H9 (cell line): ENCODE measurements at regions not wholly inside any gene's neighbourhood (a gene's known extent, or its start where the extent isn't known, plus 50 kb on each side); places are given as distances from the start of the nearest gene placed in this dataset.

ENCODE experiments used
- DNase-seq: peaks from one replicate; pipeline ENCODE4 v3.0.0-alpha.2; 2017
- H2AFZ ChIP-seq: one replicate; pipeline ENCODE4 v1.6.1; 2013; ENCODE audit warnings: mild to moderate bottlenecking, low read length, control low read depth, moderate library complexity
- H2AK5ac ChIP-seq: 2 replicates; pipeline ENCODE4 v1.6.1; 2013; ENCODE audit warnings: low read length, control low read depth, mixed read lengths; ENCODE audit not compliant: insufficient read length
- H2BK120ac ChIP-seq: one replicate; pipeline ENCODE4 v1.6.1; 2013; ENCODE audit warnings: low read depth, mild to moderate bottlenecking, low read length, control low read depth, inconsistent platforms; ENCODE audit not compliant: poor library complexity, severe bottlenecking
- H2BK12ac ChIP-seq: 2 replicates; pipeline ENCODE4 v1.6.1; 2013; ENCODE audit warnings: low read length, control low read depth, mixed read lengths, low read depth; ENCODE audit not compliant: insufficient read length
- H2BK15ac ChIP-seq: 2 replicates; pipeline ENCODE4 v1.6.1; 2013; ENCODE audit warnings: low read depth, low read length, control low read depth
- H2BK20ac ChIP-seq: one replicate; pipeline ENCODE4 v1.6.1; 2013; ENCODE audit warnings: low read depth, mild to moderate bottlenecking, low read length, control low read depth, inconsistent platforms; ENCODE audit not compliant: poor library complexity, severe bottlenecking
- H2BK5ac ChIP-seq: 2 replicates; pipeline ENCODE4 v1.6.1; 2013; ENCODE audit warnings: low read length, control low read depth, mixed read lengths; ENCODE audit not compliant: insufficient read length
- H3K14ac ChIP-seq: 2 replicates; pipeline ENCODE4 v1.6.1; 2013; ENCODE audit warnings: low read length, control low read depth; ENCODE audit not compliant: insufficient read depth
- H3K18ac ChIP-seq: 2 replicates; pipeline ENCODE4 v1.6.1; 2013; ENCODE audit warnings: low read depth, mild to moderate bottlenecking, mixed read lengths, low read length, control low read depth; ENCODE audit not compliant: insufficient read length
- H3K23ac ChIP-seq: 2 replicates; pipeline ENCODE4 v1.6.1; 2013; ENCODE audit warnings: low read length, control low read depth, mixed read lengths, low read depth; ENCODE audit not compliant: insufficient read length
- H3K23me2 ChIP-seq: 2 replicates; pipeline ENCODE4 v1.6.1; 2013; ENCODE audit warnings: low read depth, mild to moderate bottlenecking, mixed read lengths, low read length, control low read depth; ENCODE audit not compliant: insufficient read length, poor library complexity, severe bottlenecking
- H3K27ac ChIP-seq: 2 replicates; pipeline ENCODE4 v1.5.1; 2013; ENCODE audit warnings: low read length, control low read depth, mixed read lengths, low read depth; ENCODE audit not compliant: insufficient read length
- H3K27me3 ChIP-seq: 2 replicates; pipeline ENCODE4 v1.6.1; 2013; ENCODE audit warnings: low read length, control low read depth, inconsistent platforms; ENCODE audit not compliant: insufficient read depth
- H3K4ac ChIP-seq: 2 replicates; pipeline ENCODE4 v1.6.1; 2013; ENCODE audit warnings: low read depth, mild to moderate bottlenecking, control low read depth, inconsistent platforms, low read length, moderate library complexity
- H3K4me1 ChIP-seq: 2 replicates; pipeline ENCODE4 v1.6.1; 2013; ENCODE audit warnings: low read length, control low read depth, inconsistent platforms; ENCODE audit not compliant: insufficient read depth
- H3K4me2 ChIP-seq: 2 replicates; pipeline ENCODE4 v1.6.1; 2013; ENCODE audit warnings: low read length, control low read depth, mixed read lengths; ENCODE audit not compliant: insufficient read length, insufficient read depth
- H3K56ac ChIP-seq: 2 replicates; pipeline ENCODE4 v1.6.1; 2013; ENCODE audit warnings: low read depth, mild to moderate bottlenecking, mixed read lengths, low read length, control low read depth; ENCODE audit not compliant: insufficient read length
- H3K79me1 ChIP-seq: 2 replicates; pipeline ENCODE4 v1.6.1; 2013; ENCODE audit warnings: low read depth, mild to moderate bottlenecking, moderate library complexity, low read length, control low read depth, inconsistent platforms; ENCODE audit not compliant: insufficient read depth, poor library complexity, severe bottlenecking
- H3K79me2 ChIP-seq: 2 replicates; pipeline ENCODE4 v1.6.1; 2013; ENCODE audit warnings: low read length, control low read depth, inconsistent platforms; ENCODE audit not compliant: insufficient read depth
- H3K9ac ChIP-seq: 2 replicates; pipeline ENCODE4 v1.6.1; 2013; ENCODE audit warnings: low read length, control low read depth, mixed read lengths; ENCODE audit not compliant: insufficient read length; ENCODE audit errors: extremely low read depth
- H3K9me3 ChIP-seq: one replicate; pipeline ENCODE4 v1.6.1; 2013; ENCODE audit warnings: low read depth, low read length, inconsistent platforms; ENCODE audit not compliant: control insufficient read depth
- H3T11ph ChIP-seq: one replicate; pipeline ENCODE4 v1.6.1; 2013; ENCODE audit warnings: mild to moderate bottlenecking, low read length, control low read depth, inconsistent platforms
- H4K20me1 ChIP-seq: one replicate; pipeline ENCODE4 v1.6.1; 2013; ENCODE audit not compliant: control insufficient read depth, insufficient read length, insufficient read depth
- H4K5ac ChIP-seq: 2 replicates; pipeline ENCODE4 v1.6.1; 2013; ENCODE audit warnings: low read depth, mild to moderate bottlenecking, mixed read lengths, low read length, control low read depth; ENCODE audit not compliant: insufficient read length
- H4K8ac ChIP-seq: replicated peaks from 2 replicates; pipeline ENCODE4 v1.6.1; 2013; ENCODE audit warnings: low read length, control low read depth, mixed read lengths, low read depth; ENCODE audit not compliant: insufficient read length
- H4K91ac ChIP-seq: 2 replicates; pipeline ENCODE4 v1.6.1; 2013; ENCODE audit warnings: low read depth, mild to moderate bottlenecking, moderate library complexity, mixed read lengths, low read length, control low read depth; ENCODE audit not compliant: insufficient read length
- H3K27ac Mint-ChIP-seq, 3 experiments: 2 replicates in 2 of 3; 3 replicates in 1 of 3; pipeline ENCODE4 v1.8.0; 2020 to 2021; ENCODE audit warnings: mixed read lengths in 3 of 3, mild to moderate bottlenecking in 1 of 3, moderate library complexity in 1 of 3
- H3K27me3 Mint-ChIP-seq: 2 replicates; pipeline ENCODE4 v1.8.0; 2021; ENCODE audit warnings: low read depth, mild to moderate bottlenecking, moderate library complexity, mixed read lengths
- H3K36me3 Mint-ChIP-seq, 3 experiments: 2 replicates in 2 of 3; 3 replicates in 1 of 3; pipeline ENCODE4 v1.8.0; 2020 to 2021; ENCODE audit warnings: low read depth in 3 of 3, mixed read lengths in 3 of 3; ENCODE audit not compliant: insufficient read depth in 1 of 3
- H3K4me1 Mint-ChIP-seq, 2 experiments: 2 replicates each; pipeline ENCODE4 v1.8.0; 2020; ENCODE audit warnings: mixed read lengths in 2 of 2
- H3K4me3 Mint-ChIP-seq, 2 experiments: 2 replicates in 1 of 2; 3 replicates in 1 of 2; pipeline ENCODE4 v1.8.0; 2020 to 2021; ENCODE audit warnings: mild to moderate bottlenecking in 2 of 2, mixed read lengths in 2 of 2, moderate library complexity in 1 of 2
- H3K9me3 Mint-ChIP-seq, 2 experiments: 2 replicates in 1 of 2; 3 replicates in 1 of 2; pipeline ENCODE4 v1.8.0; 2020; ENCODE audit warnings: mild to moderate bottlenecking in 2 of 2, mixed read lengths in 2 of 2, moderate library complexity in 1 of 2
- WGBS: extraction: QIAGEN DNeasy Blood & Tissue Kit; methylation state at CpG from one replicate; pipeline ENCODE4 v1.1.7; 2013; ENCODE audit warnings: missing lambda C conversion rate, low lambda C conversion rate, mixed read lengths; ENCODE audit not compliant: insufficient read length; ENCODE audit errors: extremely low coverage; 5-methylcytosine and 5-hydroxymethylcytosine counted together
- TF ChIP-seq, protein P1 (sequence below): fragments of 200-600 bp; sonication (generic); conservative IDR thresholded peaks from 3 replicates; pipeline ENCODE4 v1.8.0; 2021; ENCODE audit warnings: antibody characterized with exemption, mild to moderate bottlenecking

DNA sequence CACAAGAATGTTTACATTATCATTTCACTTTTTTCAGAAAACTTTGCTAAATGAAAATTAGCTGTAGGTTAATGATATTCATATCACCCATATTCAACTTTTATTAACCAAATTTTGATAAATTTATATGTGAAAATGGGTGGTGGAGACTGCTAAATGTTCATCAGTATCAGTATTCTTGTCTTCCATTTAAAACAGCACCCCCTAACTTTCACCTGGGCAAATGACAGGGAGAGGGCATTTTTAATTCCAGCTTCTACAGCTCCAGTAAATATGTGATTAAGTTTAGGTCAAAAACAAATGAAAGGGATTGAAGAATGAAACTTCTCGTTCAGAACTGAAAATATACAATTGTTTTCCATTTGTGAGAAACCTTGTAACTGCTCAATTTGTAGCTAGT, 722.2 kb downstream of the KCNT2 start:
- no peaks in the 10 kb centered on the region for H3K4me1 ChIP-seq
- H3K23ac ChIP-seq, result no peak overlapping the region
- no peak overlapping the region for H3K56ac ChIP-seq
- Mint-ChIP-seq H3K36me3 (peaks cover 0 to 10% (median 2%) of the 10 kb centered on the region in 3 experiments; a peak in 3 of 7 replicates), H3K4me3 (no peak overlapping the region), H3K9me3 (peaks cover 4 to 7% of the 10 kb centered on the region in 2 experiments; a peak in 4 of 5 replicates), H3K27me3 (no peaks in the 10 kb centered on the region), H3K27ac (no peak overlapping the region), H3K4me1 (peaks cover 6% of the 10 kb centered on the region in 2 experiments)
- H2AK5ac ChIP-seq, result no peak overlapping the region
- H3K4ac ChIP-seq, result no peak overlapping the region
- H3K27me3 ChIP-seq, result no peaks in the 10 kb centered on the region
- H2BK15ac ChIP-seq, result no peak overlapping the region
- H3K79me1 ChIP-seq, result no peaks in the 10 kb centered on the region
- no peak overlapping the region for H3K4me2 ChIP-seq
- no peak overlapping the region for H2BK12ac ChIP-seq
- H4K20me1 ChIP-seq, result no peaks in the 10 kb centered on the region
- no peaks in the 10 kb centered on the region for H3K9me3 ChIP-seq
- H3K9ac ChIP-seq, result no peak overlapping the region
- H2AFZ ChIP-seq, result no peak overlapping the region
- H3K23me2 ChIP-seq, result no peaks in the 10 kb centered on the region
- no peak overlapping the region for H4K8ac ChIP-seq
- WGBS, result no CpG with 5 or more reads among the region's 1 CpG
- no peak overlapping the region for H3K27ac ChIP-seq
- no peak overlapping the region for H3T11ph ChIP-seq
- DNase-seq, result no peak
- no peak overlapping the region for H2BK5ac ChIP-seq
- H3K18ac ChIP-seq, result no peak overlapping the region
- no peak overlapping the region for H2BK20ac ChIP-seq
- no peaks in the 10 kb centered on the region for H3K79me2 ChIP-seq
- H4K5ac ChIP-seq, result no peak overlapping the region
- no peak overlapping the region for H4K91ac ChIP-seq
- no peak overlapping the region for H2BK120ac ChIP-seq
- TF ChIP-seq, protein P1, sequence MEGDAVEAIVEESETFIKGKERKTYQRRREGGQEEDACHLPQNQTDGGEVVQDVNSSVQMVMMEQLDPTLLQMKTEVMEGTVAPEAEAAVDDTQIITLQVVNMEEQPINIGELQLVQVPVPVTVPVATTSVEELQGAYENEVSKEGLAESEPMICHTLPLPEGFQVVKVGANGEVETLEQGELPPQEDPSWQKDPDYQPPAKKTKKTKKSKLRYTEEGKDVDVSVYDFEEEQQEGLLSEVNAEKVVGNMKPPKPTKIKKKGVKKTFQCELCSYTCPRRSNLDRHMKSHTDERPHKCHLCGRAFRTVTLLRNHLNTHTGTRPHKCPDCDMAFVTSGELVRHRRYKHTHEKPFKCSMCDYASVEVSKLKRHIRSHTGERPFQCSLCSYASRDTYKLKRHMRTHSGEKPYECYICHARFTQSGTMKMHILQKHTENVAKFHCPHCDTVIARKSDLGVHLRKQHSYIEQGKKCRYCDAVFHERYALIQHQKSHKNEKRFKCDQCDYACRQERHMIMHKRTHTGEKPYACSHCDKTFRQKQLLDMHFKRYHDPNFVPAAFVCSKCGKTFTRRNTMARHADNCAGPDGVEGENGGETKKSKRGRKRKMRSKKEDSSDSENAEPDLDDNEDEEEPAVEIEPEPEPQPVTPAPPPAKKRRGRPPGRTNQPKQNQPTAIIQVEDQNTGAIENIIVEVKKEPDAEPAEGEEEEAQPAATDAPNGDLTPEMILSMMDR, result peak; percentile 74
- H3K14ac ChIP-seq, result no peak overlapping the region
